Esophagus squamous epithelium (tissue), 5 donors: ENCODE measurements at regions not wholly inside any gene's neighbourhood (a gene's known extent, or its start where the extent isn't known, plus 50 kb on each side); places are given as distances from the start of the nearest gene placed in this dataset.

ENCODE experiments used
- DNase-seq: peaks from one replicate; lab custom pipeline; 2025; lab: John Stamatoyannopoulos, UW
- H3K27ac ChIP-seq, 4 donors: fragments of 200-600 bp; sonication (generic); one replicate each; pipeline ENCODE4 v1.5.1; 2016 to 2019; ENCODE audit warnings: mild to moderate bottlenecking in 1 of 4
- H3K27me3 ChIP-seq, 4 donors: fragments of 200-600 bp; sonication (generic); 1 replicate in 3 of 4; 2 replicates in 1 of 4; pipeline versions ENCODE4 v1.5.1 to v1.6.0; 2017 to 2021; ENCODE audit warnings: antibody characterized with exemption in 1 of 4
- H3K36me3 ChIP-seq, 3 donors: fragments of 200-600 bp; sonication (generic); one replicate each; pipeline ENCODE4 v1.5.1; 2016 to 2019
- H3K4me1 ChIP-seq, 3 donors: fragments of 200-600 bp; sonication (generic); one replicate each; pipeline ENCODE4 v1.5.1; 2017 to 2019
- H3K4me3 ChIP-seq, 4 donors: fragments of 200-600 bp; sonication (generic); 1 replicate in 3 of 4; 2 replicates in 1 of 4; pipeline ENCODE4 v1.5.1; 2016 to 2019; ENCODE audit warnings: mild to moderate bottlenecking in 2 of 4, moderate library complexity in 1 of 4
- H3K9me3 ChIP-seq, 3 donors: fragments of 200-600 bp; sonication (generic); one replicate each; pipeline ENCODE4 v1.5.1; 2016 to 2019
- POLR2A ChIP-seq, 4 donors: fragments of 450-650 bp; IDR thresholded peaks; one replicate each; pipeline ENCODE4 v1.6.1; 2017; ENCODE audit warnings: antibody characterized with exemption in 4 of 4, mild to moderate bottlenecking in 4 of 4, moderate library complexity in 3 of 4
- WGBS, 2 donors: methylation state at CpG; one replicate each; pipeline ENCODE4 v1.1.5; 2018; 5-methylcytosine and 5-hydroxymethylcytosine counted together
- intact Hi-C: fragments of 100-400 bp; cut with DNase I; formaldehyde crosslinking; loops from one replicate; pipeline ENCODE4 v1.15.0; 2022
- TF ChIP-seq, protein P1 (sequence below), 6 experiments: fragments of 450-650 bp in 4 of 6; fragments of 200-600 bp in 2 of 6; sonication (generic) in 2 of 6; IDR thresholded peaks; one replicate each; pipeline ENCODE4 v1.5.1; 2016 to 2019; ENCODE audit warnings: antibody characterized with exemption in 6 of 6, mild to moderate bottlenecking in 4 of 6, moderate library complexity in 4 of 6
- donor health status: DM: yes; HTN: yes; CAD: no.

DNA sequence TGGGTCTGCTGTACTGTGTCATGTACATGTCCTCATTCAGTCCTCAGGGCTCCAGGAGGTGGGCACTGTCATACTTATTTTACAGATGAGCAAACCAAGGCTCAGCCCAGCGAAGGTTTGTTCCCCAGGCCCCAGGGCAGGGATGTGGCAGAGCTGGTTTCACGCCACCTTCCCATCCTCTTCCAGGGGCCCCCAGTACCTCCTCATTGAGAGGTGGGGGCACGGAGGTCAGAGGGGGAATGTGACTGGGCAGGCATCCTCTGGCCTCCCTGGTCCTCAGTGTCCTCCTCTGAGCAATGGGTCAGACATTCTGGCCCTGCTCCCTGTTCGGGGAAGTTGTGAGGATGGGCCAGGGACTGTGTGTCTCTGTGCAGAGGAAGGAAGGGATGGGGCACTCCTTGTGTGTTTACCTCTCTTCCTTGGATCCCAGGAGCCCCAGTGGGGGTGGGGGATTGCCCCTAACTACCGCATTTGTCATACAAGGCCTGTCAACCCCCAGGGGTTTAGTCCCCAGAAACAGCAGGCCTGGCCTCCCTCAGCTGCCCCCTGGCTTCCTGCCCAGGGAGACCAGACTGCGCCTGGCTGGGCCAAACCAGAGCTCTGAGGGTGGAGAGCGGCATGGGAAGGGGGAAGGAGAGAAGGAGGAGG lies 65.9 kb upstream of the LCTL start:
- Histone ChIP-seq H3K4me3 (no peak overlapping the region), H3K36me3 (no peaks in the 10 kb centered on the region), H3K9me3 (no peaks in the 10 kb centered on the region), H3K27me3 (no peaks in the 10 kb centered on the region), H3K27ac (no peak overlapping the region), H3K4me1 (no peaks in the 10 kb centered on the region)
- TF ChIP-seq POLR2A (IDR thresholded peaks at IDR 0.05): no peak
- TF ChIP-seq, protein P1, sequence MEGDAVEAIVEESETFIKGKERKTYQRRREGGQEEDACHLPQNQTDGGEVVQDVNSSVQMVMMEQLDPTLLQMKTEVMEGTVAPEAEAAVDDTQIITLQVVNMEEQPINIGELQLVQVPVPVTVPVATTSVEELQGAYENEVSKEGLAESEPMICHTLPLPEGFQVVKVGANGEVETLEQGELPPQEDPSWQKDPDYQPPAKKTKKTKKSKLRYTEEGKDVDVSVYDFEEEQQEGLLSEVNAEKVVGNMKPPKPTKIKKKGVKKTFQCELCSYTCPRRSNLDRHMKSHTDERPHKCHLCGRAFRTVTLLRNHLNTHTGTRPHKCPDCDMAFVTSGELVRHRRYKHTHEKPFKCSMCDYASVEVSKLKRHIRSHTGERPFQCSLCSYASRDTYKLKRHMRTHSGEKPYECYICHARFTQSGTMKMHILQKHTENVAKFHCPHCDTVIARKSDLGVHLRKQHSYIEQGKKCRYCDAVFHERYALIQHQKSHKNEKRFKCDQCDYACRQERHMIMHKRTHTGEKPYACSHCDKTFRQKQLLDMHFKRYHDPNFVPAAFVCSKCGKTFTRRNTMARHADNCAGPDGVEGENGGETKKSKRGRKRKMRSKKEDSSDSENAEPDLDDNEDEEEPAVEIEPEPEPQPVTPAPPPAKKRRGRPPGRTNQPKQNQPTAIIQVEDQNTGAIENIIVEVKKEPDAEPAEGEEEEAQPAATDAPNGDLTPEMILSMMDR (IDR thresholded peaks at IDR 0.05): no peak
- 60 to 79% methylated on average over 2 to 4 of the region's 7 CpGs for WGBS, 2 donors
- no peak for DNase-seq
- intact Hi-C loops: no loop called here

DNA sequence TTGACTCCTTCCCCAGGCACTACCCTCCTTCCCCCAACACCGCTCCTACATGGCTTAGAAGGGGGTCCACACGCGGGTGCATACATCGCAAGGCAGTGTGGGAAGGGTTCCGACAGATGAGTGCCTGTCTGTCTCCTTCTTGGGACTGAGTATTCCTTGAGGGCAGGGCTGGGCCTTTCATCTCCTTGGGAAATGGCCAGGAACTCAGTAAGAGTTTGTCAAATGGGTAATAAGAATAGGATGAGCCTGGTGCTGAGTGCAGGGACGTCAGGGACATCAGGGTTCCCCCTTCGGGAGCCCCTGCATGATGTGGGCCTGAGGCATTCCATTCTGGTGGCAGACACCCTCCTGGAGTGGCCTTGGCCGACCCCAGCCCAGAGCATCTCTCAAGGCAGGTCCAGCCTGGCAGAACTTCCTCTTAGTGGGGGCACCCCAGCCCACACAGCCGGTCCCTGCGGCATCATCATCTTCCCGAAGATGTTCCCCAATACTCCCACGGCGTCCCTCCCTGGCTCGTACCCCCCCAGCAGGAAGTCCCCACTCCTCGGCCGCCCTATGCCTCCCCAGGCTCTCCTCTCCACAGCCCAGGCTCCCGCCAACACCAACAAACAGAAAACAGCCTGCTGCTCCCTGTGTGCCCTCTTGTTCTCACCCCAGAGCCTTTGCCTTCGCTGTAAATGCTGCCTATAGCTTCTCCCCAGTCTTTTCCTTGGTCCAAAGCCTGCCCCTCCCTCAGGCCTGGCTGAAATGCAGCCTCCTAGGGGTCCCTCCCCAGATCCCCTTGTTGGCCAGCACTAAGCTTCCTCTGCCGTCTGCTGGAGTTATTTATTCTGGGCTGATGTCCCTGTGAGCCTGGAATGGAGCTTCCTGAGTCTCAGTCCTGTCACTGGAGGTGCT lies 67.5 kb upstream of the LCTL start:
- no peaks in the 10 kb centered on the region for H3K27me3 ChIP-seq
- intact Hi-C loops: no loop called here
- no peak overlapping the region for H3K27ac ChIP-seq
- H3K4me1 ChIP-seq: no peaks in the 10 kb centered on the region
- DNase-seq: no peak
- TF ChIP-seq, protein P1 (IDR thresholded peaks at IDR 0.05): no peak
- no peak for TF ChIP-seq POLR2A (IDR thresholded peaks at IDR 0.05)
- no peaks in the 10 kb centered on the region for H3K9me3 ChIP-seq
- 58 to 63% methylated on average over 14 to 15 of the region's 19 CpGs for WGBS, 2 donors
- no peaks in the 10 kb centered on the region for H3K36me3 ChIP-seq
- H3K4me3 ChIP-seq: no peak overlapping the region

DNA sequence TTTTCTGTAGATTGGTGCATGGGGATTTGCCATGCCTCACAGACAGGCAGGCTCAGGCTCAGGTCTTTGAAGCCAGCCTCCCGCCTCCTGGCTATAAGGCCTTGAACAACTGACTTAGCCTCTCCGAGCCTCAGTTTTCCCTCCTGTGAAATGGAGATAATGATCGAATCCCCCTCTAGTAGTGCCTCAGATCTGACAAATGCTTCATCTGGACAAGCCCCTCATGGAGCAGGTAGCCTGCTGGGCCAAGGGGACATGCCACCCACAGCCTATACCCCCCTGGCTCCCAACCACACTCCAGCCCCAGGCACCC lies 68.1 kb upstream of the LCTL start:
- Histone ChIP-seq H3K27ac (no peak overlapping the region), H3K4me1 (no peaks in the 10 kb centered on the region), H3K9me3 (no peaks in the 10 kb centered on the region), H3K36me3 (no peaks in the 10 kb centered on the region), H3K27me3 (no peaks in the 10 kb centered on the region), H3K4me3 (no peak overlapping the region)
- intact Hi-C loops: no loop called here
- no peak for DNase-seq
- no peak for TF ChIP-seq POLR2A (IDR thresholded peaks at IDR 0.05)
- TF ChIP-seq, protein P1 (IDR thresholded peaks at IDR 0.05): no peak
- WGBS, 2 donors: 100% methylated on average over 3 of the region's 3 CpGs; no CpG with 5 or more reads in 1 of the 2 donors

DNA sequence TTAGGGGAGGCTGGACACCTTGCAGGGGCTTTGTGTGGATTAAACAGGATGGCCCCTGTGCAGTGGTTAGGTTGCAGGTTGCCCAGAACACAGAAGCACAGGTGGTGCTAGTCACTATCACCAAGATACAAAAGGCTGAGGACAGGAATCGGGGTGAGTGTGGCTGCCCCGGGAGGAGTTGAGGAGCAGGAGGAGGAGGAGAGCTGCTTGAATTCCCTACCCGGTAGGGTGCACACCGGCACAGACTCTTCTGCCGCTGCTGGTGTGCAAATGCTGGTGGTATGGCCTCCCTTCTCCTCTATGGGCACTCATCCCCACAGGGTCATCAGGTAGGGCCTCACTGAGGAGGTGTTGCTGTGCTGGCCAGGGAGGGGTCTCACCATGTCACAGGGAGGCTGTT lies 67.5 kb upstream of the SMAD6 start:
- TF ChIP-seq POLR2A (IDR thresholded peaks at IDR 0.05): no peak
- TF ChIP-seq, protein P1 (IDR thresholded peaks at IDR 0.05): no peak
- H3K27ac ChIP-seq: no peak overlapping the region
- no peak for DNase-seq
- H3K27me3 ChIP-seq: no peaks in the 10 kb centered on the region
- intact Hi-C loops: no loop called here
- 76 to 83% methylated on average over 5 of the region's 5 CpGs for WGBS, 2 donors
- no peaks in the 10 kb centered on the region for H3K36me3 ChIP-seq
- no peaks in the 10 kb centered on the region for H3K9me3 ChIP-seq
- no peaks in the 10 kb centered on the region for H3K4me1 ChIP-seq
- H3K4me3 ChIP-seq: no peak overlapping the region

DNA sequence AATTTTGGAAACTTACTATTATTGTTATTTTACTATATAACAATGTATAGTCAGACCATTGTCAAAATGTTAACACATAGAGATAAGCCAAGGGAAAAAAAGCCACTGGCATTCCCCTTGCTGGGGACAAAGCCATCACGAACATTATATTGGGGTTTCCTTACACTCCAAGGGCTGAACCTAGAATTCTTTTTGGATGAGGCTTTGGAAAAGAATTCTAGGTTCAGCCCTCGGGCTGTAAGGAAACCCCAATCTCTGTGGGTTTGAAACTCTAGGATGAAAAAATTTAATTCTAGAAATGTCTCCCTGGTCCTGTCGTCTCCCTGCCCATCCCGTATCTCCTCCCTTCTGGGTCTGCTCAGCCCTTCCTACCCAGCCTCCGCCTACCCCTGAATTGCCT lies 67.0 kb upstream of the SMAD6 start:
- H3K9me3 ChIP-seq: no peaks in the 10 kb centered on the region
- no peak for TF ChIP-seq POLR2A (IDR thresholded peaks at IDR 0.05)
- TF ChIP-seq, protein P1 (IDR thresholded peaks at IDR 0.05): no peak
- H3K4me3 ChIP-seq: no peak overlapping the region
- H3K27ac ChIP-seq: no peak overlapping the region
- no peaks in the 10 kb centered on the region for H3K27me3 ChIP-seq
- WGBS, 2 donors: 67 to 73% methylated on average over 5 of the region's 5 CpGs
- no peak for DNase-seq
- intact Hi-C loops: no loop called here
- no peaks in the 10 kb centered on the region for H3K4me1 ChIP-seq
- H3K36me3 ChIP-seq: no peaks in the 10 kb centered on the region
